H1 (cell line): ENCODE measurements at regions not wholly inside any gene's neighbourhood (a gene's known extent, or its start where the extent isn't known, plus 50 kb on each side); places are given as distances from the start of the nearest gene placed in this dataset.

Experiments used
- CTCF ChIA-PET: fragments of 300-600 bp; sonication (Branson Sonifier 250); formaldehyde crosslinking; loops from one replicate; lab custom pipeline; 2021; ENCODE audit not compliant: partially characterized antibody; lab: Charles Lee
- POLR2A ChIA-PET: fragments of 300-600 bp; sonication (Branson Sonifier 250); formaldehyde crosslinking; loops from one replicate; lab custom pipeline; 2021; ENCODE audit warnings: inconsistent platforms; ENCODE audit not compliant: partially characterized antibody; lab: Charles Lee
- DNase-seq, 2 experiments: peaks; one replicate each; pipeline versions ENCODE4 v3.0.0 to v3.0.0-alpha.2; 2010 to 2022; ENCODE audit warnings: low spot score in 2 of 2, low read depth in 1 of 2, mixed read lengths in 1 of 2
- FAIRE-seq: peaks from 2 replicates; lab custom pipeline; 2011; peaks lifted over from hg19 to GRCh38; lab: Jason Lieb, UNC
- H2AFZ ChIP-seq: 2 replicates; pipeline ENCODE4 v1.8.1; 2012; ENCODE audit warnings: low read length, inconsistent platforms
- H2AK5ac ChIP-seq: 2 replicates; pipeline ENCODE4 v1.6.1; 2013; ENCODE audit warnings: low read depth, low read length
- H2BK120ac ChIP-seq: replicated peaks from 2 replicates; pipeline ENCODE3; 2013; ENCODE audit warnings: low read depth, low read length, inconsistent platforms
- H2BK12ac ChIP-seq: 2 replicates; pipeline ENCODE4 v1.6.1; 2013; ENCODE audit warnings: low read depth, low read length
- H2BK15ac ChIP-seq: 2 replicates; pipeline ENCODE4 v1.6.1; 2013; ENCODE audit warnings: low read length
- H2BK20ac ChIP-seq: 2 replicates; pipeline ENCODE4 v1.6.1; 2013; ENCODE audit warnings: low read length
- H2BK5ac ChIP-seq: 2 replicates; pipeline ENCODE4 v1.6.1; 2013; ENCODE audit warnings: low read depth, low read length
- H3K14ac ChIP-seq: 2 replicates; pipeline ENCODE4 v1.6.1; 2013; ENCODE audit warnings: inconsistent platforms; ENCODE audit not compliant: insufficient read length
- H3K18ac ChIP-seq: 2 replicates; pipeline ENCODE4 v1.6.1; 2013; ENCODE audit warnings: low read length; ENCODE audit errors: extremely low read depth
- H3K23ac ChIP-seq: 2 replicates; pipeline ENCODE4 v1.6.1; 2013; ENCODE audit warnings: inconsistent platforms; ENCODE audit not compliant: insufficient read length
- H3K23me2 ChIP-seq: 2 replicates; pipeline ENCODE4 v1.6.1; 2013; ENCODE audit warnings: low read depth, low read length
- H3K27ac ChIP-seq: 2 replicates; pipeline ENCODE4 v1.6.1; 2011; ENCODE audit warnings: low read depth, low read length, inconsistent platforms
- H3K27me3 ChIP-seq, 4 experiments: replicated peaks in 1 of 4; 1 replicate in 1 of 4; 2 replicates in 3 of 4; pipeline versions ENCODE4 v1.6.1 to v1.8.1; 2011 to 2013; ENCODE audit warnings: low read length in 3 of 4, mild to moderate bottlenecking in 3 of 4, inconsistent platforms in 2 of 4, mixed read lengths in 2 of 4, moderate library complexity in 1 of 4; ENCODE audit not compliant: control insufficient read depth in 3 of 4, insufficient read depth in 3 of 4; ENCODE audit errors: extremely low read depth in 1 of 4
- H3K36me3 ChIP-seq, 4 experiments: 2 replicates each; pipeline versions ENCODE4 v1.6.1 to v1.8.1; 2011 to 2013; ENCODE audit warnings: mild to moderate bottlenecking in 4 of 4, low read length in 3 of 4, moderate library complexity in 2 of 4, control low read depth in 1 of 4, inconsistent platforms in 1 of 4; ENCODE audit not compliant: insufficient read depth in 4 of 4, control insufficient read depth in 2 of 4
- H3K4ac ChIP-seq: replicated peaks from 2 replicates; pipeline ENCODE3; 2013; ENCODE audit warnings: low read length, low read depth, mixed read lengths, inconsistent platforms; ENCODE audit not compliant: insufficient read length
- H3K4me1 ChIP-seq, 4 experiments: replicated peaks in 1 of 4; 1 replicate in 1 of 4; 2 replicates in 3 of 4; pipeline versions ENCODE4 v1.6.1 to v1.8.1; 2011 to 2013; ENCODE audit warnings: low read length in 3 of 4, inconsistent platforms in 2 of 4, mixed read lengths in 1 of 4; ENCODE audit not compliant: insufficient read depth in 4 of 4, control insufficient read depth in 3 of 4
- H3K4me2 ChIP-seq, 2 experiments: 2 replicates each; pipeline versions ENCODE4 v1.6.1 to v1.8.1; 2011 to 2013; ENCODE audit warnings: low read depth in 2 of 2, low read length in 2 of 2, control low read depth in 1 of 2, inconsistent platforms in 1 of 2, mild to moderate bottlenecking in 1 of 2; ENCODE audit not compliant: insufficient read depth in 1 of 2
- H3K4me3 ChIP-seq, 4 experiments: fragments of 200-600, 300-600 bp in 1 of 4; sonication (generic), shearing (Covaris generic), sonication (Bioruptor Twin) in 1 of 4; 2 replicates each; pipeline versions ENCODE4 v1.5.1 to v1.8.1; 2011 to 2016; ENCODE audit warnings: low read length in 4 of 4, low read depth in 3 of 4, control low read depth in 2 of 4, inconsistent platforms in 2 of 4, mild to moderate bottlenecking in 2 of 4, mixed read lengths in 1 of 4, moderate library complexity in 1 of 4; ENCODE audit not compliant: insufficient read depth in 2 of 4; ENCODE audit errors: extremely low read depth in 1 of 4
- H3K56ac ChIP-seq: replicated peaks from 2 replicates; pipeline ENCODE3; 2013; ENCODE audit warnings: low read depth, mild to moderate bottlenecking, mixed read lengths, low read length, inconsistent platforms; ENCODE audit not compliant: insufficient read length
- H3K79me1 ChIP-seq: 2 replicates; pipeline ENCODE4 v1.6.1; 2013; ENCODE audit warnings: low read depth, low read length, control low read depth
- H3K79me2 ChIP-seq, 2 experiments: 2 replicates each; pipeline versions ENCODE4 v1.6.1 to v1.8.1; 2012 to 2013; ENCODE audit warnings: low read length in 2 of 2, mild to moderate bottlenecking in 2 of 2, inconsistent platforms in 1 of 2; ENCODE audit not compliant: insufficient read depth in 2 of 2, control insufficient read depth in 1 of 2
- H3K9ac ChIP-seq, 4 experiments: replicated peaks in 1 of 4; 1 replicate in 1 of 4; 2 replicates in 3 of 4; pipeline versions ENCODE4 v1.6.1 to v1.8.1; 2011 to 2013; ENCODE audit warnings: low read depth in 3 of 4, low read length in 3 of 4, control low read depth in 2 of 4, mild to moderate bottlenecking in 2 of 4, moderate library complexity in 2 of 4, inconsistent platforms in 1 of 4; ENCODE audit errors: extremely low read depth in 1 of 4
- H3K9me3 ChIP-seq, 2 experiments: 2 replicates each; pipeline versions ENCODE4 v1.6.1 to v1.8.1; 2012 to 2013; ENCODE audit warnings: mild to moderate bottlenecking in 2 of 2, moderate library complexity in 2 of 2, control low read depth in 1 of 2, inconsistent platforms in 1 of 2, low read depth in 1 of 2, low read length in 1 of 2, mixed read lengths in 1 of 2; ENCODE audit not compliant: insufficient read depth in 2 of 2
- H4K20me1 ChIP-seq, 2 experiments: replicated peaks in 1 of 2; 2 replicates each; pipeline versions ENCODE3 to v1.8.1; 2011 to 2013; ENCODE audit warnings: inconsistent platforms in 2 of 2, low read length in 2 of 2, mild to moderate bottlenecking in 1 of 2; ENCODE audit not compliant: insufficient read depth in 2 of 2, control insufficient read depth in 1 of 2
- H4K5ac ChIP-seq: 2 replicates; pipeline ENCODE4 v1.6.1; 2013; ENCODE audit warnings: low read length, low read depth, mixed read lengths, inconsistent platforms; ENCODE audit not compliant: insufficient read length
- H4K8ac ChIP-seq: 2 replicates; pipeline ENCODE4 v1.8.0; 2013; ENCODE audit warnings: mild to moderate bottlenecking, moderate library complexity, low read length, inconsistent platforms; ENCODE audit not compliant: insufficient read depth; ENCODE audit errors: extremely low read depth
- H4K91ac ChIP-seq: replicated peaks from 2 replicates; pipeline ENCODE3; 2013; ENCODE audit warnings: low read length, mixed read lengths, inconsistent platforms; ENCODE audit not compliant: insufficient read length
- BACH1 ChIP-seq: IDR thresholded peaks from 2 replicates; pipeline ENCODE4 v1.6.1; 2012; ENCODE audit warnings: low read length, improper control_type of control experiment
- CBX5 ChIP-seq: fragments of 300-800, 300-1000 bp; sonication (generic); IDR thresholded peaks from 2 replicates; pipeline ENCODE4 v1.7.1; 2016; ENCODE audit warnings: antibody characterized with exemption, low read length, low read depth
- CHD1 ChIP-seq: IDR thresholded peaks from 2 replicates; pipeline ENCODE4 v1.6.1; 2012; ENCODE audit warnings: low read depth, low read length, improper control_type of control experiment
- E2F6 ChIP-seq: IDR thresholded peaks from 2 replicates; pipeline ENCODE4 v1.6.1; 2012; ENCODE audit warnings: inconsistent platforms
- EZH2 ChIP-seq: fragments of 200-600 bp; sonication (generic); IDR thresholded peaks from 2 replicates; pipeline ENCODE4 v1.7.1; 2012; ENCODE audit warnings: low read depth, mild to moderate bottlenecking, moderate library complexity, low read length, inconsistent platforms; ENCODE audit not compliant: severe bottlenecking
- GTF2F1 ChIP-seq: IDR thresholded peaks from 2 replicates; pipeline ENCODE4 v1.6.1; 2012; ENCODE audit warnings: low read depth, low read length, improper control_type of control experiment, borderline replicate concordance
- HDAC6 ChIP-seq: IDR thresholded peaks from one replicate; pipeline ENCODE4 v1.7.1; 2012; ENCODE audit warnings: low read depth, mild to moderate bottlenecking, inconsistent platforms, low read length, moderate library complexity
- MAX ChIP-seq: IDR thresholded peaks from 2 replicates; pipeline ENCODE4 v1.6.1; 2012; ENCODE audit warnings: inconsistent platforms
- RNF2 ChIP-seq: fragments of 200-900, 300-1000 bp; sonication (generic); IDR thresholded peaks from 2 replicates; pipeline ENCODE4 v1.7.1; 2016; ENCODE audit warnings: borderline replicate concordance, low read depth, mild to moderate bottlenecking, antibody characterized with exemption, low read length; ENCODE audit not compliant: poor library complexity, severe bottlenecking; ENCODE audit errors: missing control alignments
- RXRA ChIP-seq: IDR thresholded peaks from 2 replicates; pipeline ENCODE4 v1.6.1; 2011; ENCODE audit warnings: low read depth, mild to moderate bottlenecking, low read length, moderate library complexity; ENCODE audit not compliant: insufficient read depth
- TBP ChIP-seq: IDR thresholded peaks from 2 replicates; pipeline ENCODE4 v1.6.1; 2011; ENCODE audit warnings: low read depth, low read length, improper control_type of control experiment
- TEAD4 ChIP-seq: IDR thresholded peaks from 2 replicates; pipeline ENCODE4 v1.6.1; 2012; ENCODE audit warnings: low read depth, low read length, inconsistent platforms, mixed read lengths
- USF2 ChIP-seq: IDR thresholded peaks from 2 replicates; pipeline ENCODE4 v1.6.1; 2011; ENCODE audit warnings: low read length, improper control_type of control experiment
- WGBS, 2 experiments: shearing (Covaris generic) in 1 of 2; methylation state at CpG; one replicate each; pipeline versions ENCODE4 v1.1.6 to v1.1.7; 2013 to 2015; ENCODE audit warnings: low lambda C conversion rate in 2 of 2, mixed read lengths in 2 of 2, inconsistent platforms in 1 of 2, low coverage in 1 of 2, missing lambda C conversion rate in 1 of 2; ENCODE audit not compliant: insufficient replicate concordance in 2 of 2, insufficient coverage in 1 of 2, insufficient read length in 1 of 2; ENCODE audit errors: extremely low coverage in 1 of 2, missing lambda C conversion rate in 1 of 2; 5-methylcytosine and 5-hydroxymethylcytosine counted together

GRCh38 chr5:93010616-93011015 is 570.4 kb downstream of the NR2F1-AS1 start:
- H3K79me1 ChIP-seq, result no peaks in the 10 kb centered on the region
- no peak overlapping the region for H3K14ac ChIP-seq
- no peaks in the 10 kb centered on the region for H3K79me2 ChIP-seq
- H3K36me3 ChIP-seq, result no peaks in the 10 kb centered on the region
- no peak overlapping the region for H3K18ac ChIP-seq
- no peak overlapping the region for H2BK5ac ChIP-seq
- no peak overlapping the region for H2AK5ac ChIP-seq
- no peaks in the 10 kb centered on the region for H3K27me3 ChIP-seq
- H2AFZ ChIP-seq, result no peak overlapping the region; the same call in 1 of the 2 replicates
- DNase-seq (no peak), FAIRE-seq (no peak)
- 100% methylated on average over 1 of the region's 1 CpG; no CpG with 5 or more reads in 1 of the 2 experiments for WGBS, 2 experiments
- peaks cover 0 to 3% (median 0%) of the 10 kb centered on the region in 4 experiments; a peak in 2 of 7 replicates for H3K4me1 ChIP-seq
- POLR2A ChIA-PET, result no interaction called here
- H2BK120ac ChIP-seq, result no peak overlapping the region
- CTCF ChIA-PET, result interaction anchor here (1.2 kb wide), 1 partner anchor 102 kb away, joined by 5 read pairs; no protein-coding TSS in a partner anchor
- H3K27ac ChIP-seq, result no peak overlapping the region
- no peaks in the 10 kb centered on the region for H3K23me2 ChIP-seq
- no peak overlapping the region for H2BK12ac ChIP-seq
- H4K8ac ChIP-seq, result no peak overlapping the region
- H3K4me2 ChIP-seq, result no peak overlapping the region
- no peak overlapping the region for H3K9ac ChIP-seq
- H2BK15ac ChIP-seq, result no peak overlapping the region
- H4K91ac ChIP-seq, result no peak overlapping the region
- no peak overlapping the region for H3K4ac ChIP-seq
- no peak overlapping the region for H3K23ac ChIP-seq
- no peaks in the 10 kb centered on the region for H4K20me1 ChIP-seq
- no peak overlapping the region for H4K5ac ChIP-seq
- no peak overlapping the region for H3K56ac ChIP-seq
- H3K4me3 ChIP-seq, result no peak overlapping the region
- no peak overlapping the region for H2BK20ac ChIP-seq
- H3K9me3 ChIP-seq, result no peaks in the 10 kb centered on the region
- TF ChIP-seq RXRA (no peak), USF2 (no peak), RNF2 (no peak), BACH1 (no peak), GTF2F1 (no peak), CBX5 (no peak), E2F6 (no peak), TBP (no peak), EZH2 (no peak), MAX (no peak), TEAD4 (no peak), CHD1 (no peak), HDAC6 (no peak)
